AG04450 (cell line): ENCODE measurements at regions not wholly inside any gene's neighbourhood (a gene's known extent, or its start where the extent isn't known, plus 50 kb on each side); places are given as distances from the start of the nearest gene placed in this dataset.

ENCODE experiments used
- CTCF ChIA-PET: fragments of 300-600, 350-600 bp; formaldehyde crosslinking; extraction: SDS; loops from one replicate; lab custom pipeline; 2022; ENCODE audit warnings: antibody characterized with exemption, inconsistent platforms; lab: Charles Lee
- POLR2A ChIA-PET: fragments of 350-600 bp; formaldehyde crosslinking; extraction: SDS; loops from one replicate; lab custom pipeline; 2021; ENCODE audit warnings: antibody characterized with exemption, inconsistent platforms; lab: Yijun Ruan, JAX
- DNase-seq: peaks from one replicate; pipeline ENCODE4 v3.0.0-alpha.2; 2011; ENCODE audit warnings: low read depth, low spot score
- H3K27ac ChIP-seq: one replicate; pipeline ENCODE4 v1.5.1; 2012; ENCODE audit warnings: low read depth, low read length, control low read depth
- H3K27me3 ChIP-seq: one replicate; pipeline ENCODE4 v1.6.0; 2012; ENCODE audit warnings: low read length; ENCODE audit not compliant: control insufficient read depth, insufficient read depth
- H3K4me3 ChIP-seq: 2 replicates; pipeline ENCODE4 v1.5.1; 2011; ENCODE audit warnings: mild to moderate bottlenecking, low read depth, low read length, control low read depth
- H3K9me3 ChIP-seq: 2 replicates; pipeline ENCODE4 v1.5.1; 2012; ENCODE audit warnings: low read length; ENCODE audit not compliant: control insufficient read depth, insufficient read depth
- TF ChIP-seq, protein P1 (sequence below): IDR thresholded peaks from 2 replicates; pipeline ENCODE4 v1.5.1; 2011; ENCODE audit warnings: low read depth, low read length, control low read depth, inconsistent platforms

- Histone ChIP-seq H3K9me3 (peaks cover 3% of the 10 kb centered on the region; the same call in 1 of the 2 replicates), H3K4me3 (no peak overlapping the region), H3K27ac (no peak overlapping the region), H3K27me3 (no peaks in the 10 kb centered on the region)
- TF ChIP-seq, protein P1, sequence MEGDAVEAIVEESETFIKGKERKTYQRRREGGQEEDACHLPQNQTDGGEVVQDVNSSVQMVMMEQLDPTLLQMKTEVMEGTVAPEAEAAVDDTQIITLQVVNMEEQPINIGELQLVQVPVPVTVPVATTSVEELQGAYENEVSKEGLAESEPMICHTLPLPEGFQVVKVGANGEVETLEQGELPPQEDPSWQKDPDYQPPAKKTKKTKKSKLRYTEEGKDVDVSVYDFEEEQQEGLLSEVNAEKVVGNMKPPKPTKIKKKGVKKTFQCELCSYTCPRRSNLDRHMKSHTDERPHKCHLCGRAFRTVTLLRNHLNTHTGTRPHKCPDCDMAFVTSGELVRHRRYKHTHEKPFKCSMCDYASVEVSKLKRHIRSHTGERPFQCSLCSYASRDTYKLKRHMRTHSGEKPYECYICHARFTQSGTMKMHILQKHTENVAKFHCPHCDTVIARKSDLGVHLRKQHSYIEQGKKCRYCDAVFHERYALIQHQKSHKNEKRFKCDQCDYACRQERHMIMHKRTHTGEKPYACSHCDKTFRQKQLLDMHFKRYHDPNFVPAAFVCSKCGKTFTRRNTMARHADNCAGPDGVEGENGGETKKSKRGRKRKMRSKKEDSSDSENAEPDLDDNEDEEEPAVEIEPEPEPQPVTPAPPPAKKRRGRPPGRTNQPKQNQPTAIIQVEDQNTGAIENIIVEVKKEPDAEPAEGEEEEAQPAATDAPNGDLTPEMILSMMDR, result no peak
- peak; percentile 57 for DNase-seq
- POLR2A ChIA-PET, result interaction anchor here (1.1 kb wide), 1 partner anchor 17 kb away, joined by 3 read pairs; no protein-coding TSS in a partner anchor
- CTCF ChIA-PET, result no interaction called here
Observed at GRCh38 chr2:12051831-12052230, 305.4 kb downstream of the LPIN1 start.

- Histone ChIP-seq H3K27me3 (no peaks in the 10 kb centered on the region), H3K9me3 (peaks cover 5% of the 10 kb centered on the region), H3K4me3 (no peak overlapping the region), H3K27ac (no peak overlapping the region)
- CTCF ChIA-PET, result no interaction called here
- no peak for DNase-seq
- POLR2A ChIA-PET, result no interaction called here
- TF ChIP-seq, protein P1, result no peak
Observed at GRCh38 chr2:12052796-12053195, 306.4 kb downstream of the LPIN1 start.

GRCh38 chr2:12054956-12055618, 308.7 kb downstream of the LPIN1 start:
- Histone ChIP-seq H3K4me3 (no peak overlapping the region), H3K9me3 (peaks cover 5% of the 10 kb centered on the region), H3K27ac (no peak overlapping the region), H3K27me3 (no peaks in the 10 kb centered on the region)
- TF ChIP-seq, protein P1, result no peak
- ChIA-PET CTCF (interaction anchor here (0.7 to 1.4 kb wide), 2 partner anchors 114 to 952 kb away, joined by 3 to 4 read pairs; no protein-coding TSS in a partner anchor), POLR2A (no interaction called here)
- no peak for DNase-seq

DNA sequence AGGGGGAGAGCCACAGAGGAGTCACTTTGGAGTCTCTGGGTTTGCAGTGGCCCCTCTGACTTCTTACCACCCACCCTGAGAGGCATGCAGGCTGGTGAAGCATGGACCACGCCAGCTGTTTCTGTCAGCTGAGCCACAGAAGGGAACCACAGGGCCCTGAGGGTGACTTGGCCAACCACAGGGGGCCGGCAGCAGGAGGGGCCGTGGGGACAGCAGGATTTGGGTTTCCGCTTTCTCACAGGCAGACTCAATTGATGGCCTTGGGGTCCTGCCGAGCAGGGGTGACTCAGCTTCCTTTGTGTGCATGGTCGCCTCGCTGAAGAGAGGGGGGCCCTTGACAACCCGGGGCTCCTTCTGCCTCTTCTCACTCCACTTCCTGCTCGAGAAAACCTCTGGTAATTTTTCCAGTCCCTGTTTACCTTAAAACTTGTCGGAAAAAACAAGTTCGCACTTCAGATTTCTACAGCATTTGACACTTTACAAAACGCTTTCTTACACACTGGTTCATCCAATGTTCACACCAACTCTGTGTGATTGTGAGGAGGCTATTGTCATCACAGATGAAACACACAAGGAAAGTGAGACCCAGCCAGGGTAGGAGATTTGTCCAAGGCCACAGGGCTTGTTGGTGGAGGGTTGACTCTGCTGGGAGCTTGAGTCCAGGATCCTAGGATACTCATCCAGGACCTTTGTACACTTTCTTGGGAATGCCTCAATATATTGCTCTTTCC, 311.2 kb downstream of the LPIN1 start:
- no peaks in the 10 kb centered on the region for H3K27me3 ChIP-seq
- DNase-seq, result no peak
- no peak overlapping the region for H3K4me3 ChIP-seq
- peaks cover 5% of the 10 kb centered on the region for H3K9me3 ChIP-seq
- ChIA-PET POLR2A (no interaction called here), CTCF (no interaction called here)
- H3K27ac ChIP-seq, result no peak overlapping the region
- TF ChIP-seq, protein P1, result no peak
